Kidney (tissue), 13 donors: ENCODE measurements at regions not wholly inside any gene's neighbourhood (a gene's known extent, or its start where the extent isn't known, plus 50 kb on each side); places are given as distances from the start of the nearest gene placed in this dataset.
A peak's percentile ranks its signal among the peaks of the same experiment; 100 is the strongest.

ENCODE experiments used
- DNase-seq, 5 donors: peaks; one replicate each; pipeline ENCODE4 v3.0.0-alpha.2; 2013 to 2020
- FAIRE-seq: peaks from 2 replicates; lab custom pipeline; 2012; peaks lifted over from hg19 to GRCh38; lab: Jason Lieb, UNC
- H3K27ac ChIP-seq, 2 donors: one replicate each; pipeline ENCODE4 v1.7.0; 2013; ENCODE audit warnings: low read depth in 2 of 2, low read length in 2 of 2, inconsistent platforms in 1 of 2
- H3K27me3 ChIP-seq: one replicate; pipeline ENCODE4 v1.7.1; 2013; ENCODE audit warnings: low read length, inconsistent platforms; ENCODE audit not compliant: control insufficient read depth, insufficient read depth
- H3K36me3 ChIP-seq, 3 donors: one replicate each; pipeline versions ENCODE4 v1.7.0 to v1.7.1; 2013; ENCODE audit warnings: low read length in 3 of 3, control low read depth in 1 of 3, inconsistent platforms in 1 of 3; ENCODE audit not compliant: insufficient read depth in 3 of 3, control insufficient read depth in 2 of 3
- H3K4me1 ChIP-seq, 3 donors: one replicate each; pipeline versions ENCODE4 v1.7.0 to v1.7.1; 2013; ENCODE audit warnings: low read length in 3 of 3, inconsistent platforms in 1 of 3, low read depth in 1 of 3; ENCODE audit not compliant: control insufficient read depth in 2 of 3, insufficient read depth in 2 of 3
- H3K4me3 ChIP-seq, 3 donors: one replicate each; pipeline versions ENCODE4 v1.7.0 to v1.8.1; 2013; ENCODE audit warnings: low read length in 3 of 3, control low read depth in 1 of 3, inconsistent platforms in 1 of 3
- H3K9ac ChIP-seq, 3 donors: one replicate each; pipeline versions ENCODE4 v1.7.0 to v1.7.1; 2013; ENCODE audit warnings: low read length in 3 of 3, control low read depth in 1 of 3, inconsistent platforms in 1 of 3
- H3K9me3 ChIP-seq, 3 donors: one replicate each; pipeline versions ENCODE4 v1.7.0 to v1.7.1; 2013; ENCODE audit warnings: low read length in 3 of 3, control low read depth in 1 of 3, inconsistent platforms in 1 of 3; ENCODE audit not compliant: control insufficient read depth in 2 of 3, insufficient read depth in 1 of 3
- CTCF ChIP-seq: IDR thresholded peaks from 3 replicates; pipeline ENCODE4 v1.5.1; 2012; ENCODE audit warnings: mild to moderate bottlenecking, moderate library complexity, borderline replicate concordance; ENCODE audit not compliant: insufficient read depth; ENCODE audit errors: extremely low read depth
- intact Hi-C: fragments of 100-400 bp; cut with DNase I; formaldehyde crosslinking; loops from one replicate; pipeline ENCODE4 v1.11.1; 2022
- donor health status: control.
- donor health status: control.
- donor health status: control.
- donor health status: control.
- donor health status: control.
- donor health status: DM: yes; HTN: yes; CAD: no.
- donor health status: Normal renal cell carcinoma (clear cell type).

DNA sequence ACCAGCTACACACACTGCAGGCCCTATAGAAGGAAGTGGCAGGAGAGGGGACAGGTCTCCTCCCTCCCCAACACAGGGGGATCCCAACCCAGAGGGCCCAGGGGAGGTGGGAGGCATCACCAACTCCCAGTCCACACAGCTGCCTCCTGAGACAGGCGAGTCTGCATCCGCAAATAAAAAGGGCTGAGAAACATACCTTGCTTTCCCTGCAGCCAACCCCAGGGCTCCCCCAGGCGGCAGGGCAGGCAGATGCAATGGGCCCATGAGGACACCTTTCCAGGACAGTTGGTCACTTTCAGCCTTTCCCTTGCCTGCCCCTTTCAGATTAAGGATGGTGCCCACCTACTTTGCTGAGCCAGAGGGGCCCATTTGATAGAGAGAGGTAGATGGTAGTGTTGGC is 180.0 kb downstream of the BRD1 start:
- intact Hi-C loops: no loop called here
- H3K27ac ChIP-seq: no peak overlapping the region
- no peaks in the 10 kb centered on the region for H3K27me3 ChIP-seq
- no peak overlapping the region for H3K4me3 ChIP-seq
- no peak for FAIRE-seq
- no peak overlapping the region for H3K9ac ChIP-seq
- no peak for DNase-seq
- no peak for TF ChIP-seq CTCF
- no peaks in the 10 kb centered on the region for H3K9me3 ChIP-seq
- H3K36me3 ChIP-seq: no peaks in the 10 kb centered on the region
- H3K4me1 ChIP-seq: no peaks in the 10 kb centered on the region

DNA sequence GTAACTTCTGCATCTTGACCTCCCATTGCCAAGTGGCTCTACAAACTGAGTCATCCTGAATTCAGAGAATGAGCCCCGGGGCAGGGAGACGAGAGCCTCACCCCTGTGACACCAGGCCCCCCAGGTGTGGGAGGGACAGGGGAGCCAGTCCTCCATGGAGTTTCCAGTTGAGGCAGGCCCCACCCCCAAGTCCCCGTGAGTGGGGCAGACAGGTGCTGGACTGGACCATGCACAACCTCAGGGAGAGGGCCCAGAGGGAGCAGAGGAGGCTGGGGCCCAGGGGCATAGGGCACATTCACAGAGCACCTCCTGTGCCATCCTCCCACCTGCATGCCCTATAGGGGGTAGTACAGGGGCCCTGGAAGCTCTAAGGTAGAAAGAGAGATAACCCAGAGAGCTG is 180.8 kb downstream of the BRD1 start:
- no peak for FAIRE-seq

DNA sequence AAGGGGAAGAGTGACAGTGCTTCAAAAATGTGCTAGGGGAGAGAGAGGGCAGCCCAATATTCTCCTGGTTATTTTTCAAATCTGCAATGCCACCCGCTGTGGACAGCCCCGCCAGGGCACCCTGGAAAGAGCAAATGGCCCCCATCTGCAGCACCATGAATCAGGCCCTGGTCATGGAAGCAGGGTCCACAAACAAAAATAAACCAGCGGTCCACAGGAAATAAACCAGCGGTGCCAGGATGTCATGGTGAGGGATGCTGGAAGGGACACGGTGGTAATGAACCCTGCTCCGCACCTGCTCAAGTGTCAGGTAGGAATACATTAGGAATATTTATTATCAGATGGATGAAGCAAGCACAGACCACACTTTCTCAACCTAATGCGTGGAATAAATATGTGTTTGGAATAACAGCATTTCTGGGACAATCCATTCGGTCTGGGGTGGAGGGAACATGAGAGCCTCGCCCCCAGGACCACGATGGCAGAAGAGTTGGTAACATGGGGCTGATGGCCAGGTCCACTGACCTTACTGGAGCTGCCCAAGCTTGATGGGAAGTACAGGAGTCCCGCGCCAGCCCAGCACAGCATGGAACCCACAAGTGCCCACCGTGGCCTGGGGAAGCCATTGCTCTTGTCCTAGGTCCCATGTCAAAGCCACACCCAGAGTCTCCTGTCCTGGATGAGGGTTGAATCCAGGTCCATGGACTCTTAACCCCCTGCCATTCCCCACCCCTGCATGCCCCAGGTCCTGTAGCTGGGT is 181.7 kb downstream of the BRD1 start:
- Histone ChIP-seq H3K9me3 (no peaks in the 10 kb centered on the region), H3K36me3 (no peaks in the 10 kb centered on the region), H3K9ac (no peak overlapping the region), H3K27ac (no peak overlapping the region), H3K27me3 (no peaks in the 10 kb centered on the region), H3K4me1 (no peaks in the 10 kb centered on the region), H3K4me3 (no peak overlapping the region)
- FAIRE-seq (no peak), DNase-seq (peak in 1 of 5 donors; percentile 7)
- TF ChIP-seq CTCF: no peak
- intact Hi-C loops: no loop called here

More for the DNA sequence above, 180.8 kb downstream of the BRD1 start:
- peak in 1 of 5 donors; percentile 45 for DNase-seq
- intact Hi-C loops: no loop called here
- no peak for TF ChIP-seq CTCF
- Histone ChIP-seq H3K36me3 (no peaks in the 10 kb centered on the region), H3K9me3 (no peaks in the 10 kb centered on the region), H3K27ac (no peak overlapping the region), H3K27me3 (no peaks in the 10 kb centered on the region), H3K9ac (no peak overlapping the region), H3K4me1 (no peaks in the 10 kb centered on the region), H3K4me3 (no peak overlapping the region)
